ENCODE measurements at regions not wholly inside any gene's neighbourhood (a gene's known extent, or its start where the extent isn't known, plus 50 kb on each side); places are given as distances from the start of the nearest gene placed in this dataset.

DNA sequence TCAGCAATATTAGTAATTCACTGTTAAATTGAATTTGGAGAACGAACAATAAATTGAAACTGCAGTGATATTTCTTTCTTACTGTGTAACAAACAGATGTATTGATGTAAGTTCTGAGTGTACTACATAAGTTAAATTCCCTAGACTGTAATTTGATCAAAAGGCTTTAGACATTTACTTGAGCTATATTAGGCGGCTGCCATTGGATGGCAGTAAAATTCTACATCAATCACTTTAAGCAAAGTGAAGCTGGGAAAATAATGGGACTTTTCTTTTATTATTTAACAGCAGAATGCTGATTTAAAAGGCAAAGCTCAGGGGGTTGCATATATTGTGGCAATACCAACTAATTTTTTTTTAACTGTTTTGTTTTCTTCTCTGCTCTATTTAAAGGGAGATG, 212.6 kb upstream of the PLSCR5 start:
- TF ChIP-seq POLR2AphosphoS5 (IDR thresholded peaks at IDR 0.05) (no peak), POLR2A (IDR thresholded peaks at IDR 0.05) (no peak), EP300 (IDR thresholded peaks at IDR 0.05; ENCODE audit: low read depth) (no peak)
- TF ChIP-seq, protein P1, sequence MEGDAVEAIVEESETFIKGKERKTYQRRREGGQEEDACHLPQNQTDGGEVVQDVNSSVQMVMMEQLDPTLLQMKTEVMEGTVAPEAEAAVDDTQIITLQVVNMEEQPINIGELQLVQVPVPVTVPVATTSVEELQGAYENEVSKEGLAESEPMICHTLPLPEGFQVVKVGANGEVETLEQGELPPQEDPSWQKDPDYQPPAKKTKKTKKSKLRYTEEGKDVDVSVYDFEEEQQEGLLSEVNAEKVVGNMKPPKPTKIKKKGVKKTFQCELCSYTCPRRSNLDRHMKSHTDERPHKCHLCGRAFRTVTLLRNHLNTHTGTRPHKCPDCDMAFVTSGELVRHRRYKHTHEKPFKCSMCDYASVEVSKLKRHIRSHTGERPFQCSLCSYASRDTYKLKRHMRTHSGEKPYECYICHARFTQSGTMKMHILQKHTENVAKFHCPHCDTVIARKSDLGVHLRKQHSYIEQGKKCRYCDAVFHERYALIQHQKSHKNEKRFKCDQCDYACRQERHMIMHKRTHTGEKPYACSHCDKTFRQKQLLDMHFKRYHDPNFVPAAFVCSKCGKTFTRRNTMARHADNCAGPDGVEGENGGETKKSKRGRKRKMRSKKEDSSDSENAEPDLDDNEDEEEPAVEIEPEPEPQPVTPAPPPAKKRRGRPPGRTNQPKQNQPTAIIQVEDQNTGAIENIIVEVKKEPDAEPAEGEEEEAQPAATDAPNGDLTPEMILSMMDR (IDR thresholded peaks at IDR 0.05) = no peak
